ENCODE measurements at regions not wholly inside any gene's neighbourhood (a gene's known extent, or its start where the extent isn't known, plus 50 kb on each side); places are given as distances from the start of the nearest gene placed in this dataset.

DNA sequence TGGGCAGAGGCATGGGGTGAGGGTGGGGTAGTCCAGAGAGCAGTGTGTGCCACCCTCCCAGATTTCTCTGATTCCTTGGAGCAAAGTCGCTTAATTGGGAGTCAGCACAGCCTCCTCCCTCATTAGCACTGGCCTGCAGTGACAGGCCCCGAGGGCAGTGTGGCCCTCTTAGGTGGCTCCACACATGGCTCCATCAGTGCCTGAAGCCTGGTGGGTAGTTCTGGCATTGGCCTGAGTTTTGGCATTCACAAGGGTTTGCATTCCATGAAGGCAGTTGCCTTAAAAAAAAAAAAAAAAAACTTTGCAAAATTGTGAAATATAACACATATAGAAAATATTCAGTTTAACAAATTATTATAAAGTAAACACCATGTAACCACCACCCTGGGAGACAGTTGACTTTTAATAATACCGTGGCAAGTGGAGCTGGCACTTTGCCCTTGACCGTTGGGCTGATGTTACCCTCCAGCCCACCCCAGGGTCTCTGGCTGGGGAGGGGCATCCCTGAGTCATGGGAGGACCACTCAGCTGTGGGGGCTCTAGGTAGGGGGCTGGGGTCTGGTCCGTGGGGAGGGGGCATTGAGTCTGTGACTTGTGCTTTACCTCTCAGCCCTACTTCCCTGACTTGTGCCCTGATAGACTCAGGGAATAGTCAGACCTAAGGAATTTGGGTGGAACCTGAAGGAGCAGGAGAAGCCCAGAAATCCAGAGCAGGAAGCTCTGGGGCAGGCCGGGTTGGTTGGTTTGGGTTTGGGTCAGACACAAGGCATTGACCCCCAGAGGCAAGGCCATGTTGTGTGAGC is 51.3 kb upstream of the PITX1 start:
- Histone ChIP-seq H3K4me3 (ENCODE audit: low read depth in 2 of 2, low read length in 1 of 2) (no peak overlapping the region), H3K79me2 (ENCODE audit: insufficient read depth) (no peaks in the 10 kb centered on the region), H3K9me2 (no peaks in the 10 kb centered on the region), H3K27ac (ENCODE audit: low read depth in 2 of 2, low read length in 1 of 2) (no peak overlapping the region), H3K27me3 (ENCODE audit: insufficient read depth) (no peaks in the 10 kb centered on the region; the same call in 1 of the 2 replicates), H3K4me2 (no peak overlapping the region), H3K4me1 (ENCODE audit: control insufficient read depth in 1 of 2, insufficient read depth in 2 of 2, low read depth in 1 of 2, low read length in 1 of 2) (no peaks in the 10 kb centered on the region), H3K36me3 (replicated peaks in 1 of 2; ENCODE audit: control insufficient read depth in 1 of 2, insufficient read depth in 2 of 2, low read length in 1 of 2) (no peaks in the 10 kb centered on the region), H2AFZ (ENCODE audit: low read depth) (no peak overlapping the region), H3F3A (replicated peaks; ENCODE audit: insufficient read depth) (no peaks in the 10 kb centered on the region), H3K9ac (no peak overlapping the region), H3K9me3 (no peaks in the 10 kb centered on the region), H4K20me1 (ENCODE audit: insufficient read depth) (no peaks in the 10 kb centered on the region)
- TF ChIP-seq SIN3A (IDR thresholded peaks at IDR 0.05; ENCODE audit: borderline replicate concordance, low read depth, low read length) (no peak), TEAD4 (IDR thresholded peaks at IDR 0.05; ENCODE audit: borderline replicate concordance, insufficient read depth) (no peak), FOXJ3 (CRISPR knock-in tag; IDR thresholded peaks at IDR 0.05) (no peak), ELF1 (IDR thresholded peaks at IDR 0.05) (no peak), YY1 (IDR thresholded peaks at IDR 0.05; ENCODE audit: low read depth) (no peak), JUND (IDR thresholded peaks at IDR 0.05) (no peak)
- TF ChIP-seq, protein P1, sequence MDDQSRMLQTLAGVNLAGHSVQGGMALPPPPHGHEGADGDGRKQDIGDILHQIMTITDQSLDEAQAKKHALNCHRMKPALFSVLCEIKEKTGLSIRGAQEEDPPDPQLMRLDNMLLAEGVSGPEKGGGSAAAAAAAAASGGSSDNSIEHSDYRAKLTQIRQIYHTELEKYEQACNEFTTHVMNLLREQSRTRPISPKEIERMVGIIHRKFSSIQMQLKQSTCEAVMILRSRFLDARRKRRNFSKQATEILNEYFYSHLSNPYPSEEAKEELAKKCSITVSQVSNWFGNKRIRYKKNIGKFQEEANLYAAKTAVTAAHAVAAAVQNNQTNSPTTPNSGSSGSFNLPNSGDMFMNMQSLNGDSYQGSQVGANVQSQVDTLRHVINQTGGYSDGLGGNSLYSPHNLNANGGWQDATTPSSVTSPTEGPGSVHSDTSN (IDR thresholded peaks at IDR 0.05): no peak
- TF ChIP-seq, protein P2, sequence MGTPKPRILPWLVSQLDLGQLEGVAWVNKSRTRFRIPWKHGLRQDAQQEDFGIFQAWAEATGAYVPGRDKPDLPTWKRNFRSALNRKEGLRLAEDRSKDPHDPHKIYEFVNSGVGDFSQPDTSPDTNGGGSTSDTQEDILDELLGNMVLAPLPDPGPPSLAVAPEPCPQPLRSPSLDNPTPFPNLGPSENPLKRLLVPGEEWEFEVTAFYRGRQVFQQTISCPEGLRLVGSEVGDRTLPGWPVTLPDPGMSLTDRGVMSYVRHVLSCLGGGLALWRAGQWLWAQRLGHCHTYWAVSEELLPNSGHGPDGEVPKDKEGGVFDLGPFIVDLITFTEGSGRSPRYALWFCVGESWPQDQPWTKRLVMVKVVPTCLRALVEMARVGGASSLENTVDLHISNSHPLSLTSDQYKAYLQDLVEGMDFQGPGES (IDR thresholded peaks at IDR 0.05; ENCODE audit: low read depth, low read length): no peak
- ChIA-PET POLR2A (no interaction called here), CTCF (no interaction called here)
- 51% methylated on average over 5 of the region's 6 CpGs for WGBS (ENCODE audit: low lambda C conversion rate)
- DNase-seq: no peak
